Trophoblast cell (in vitro differentiated cells and primary cell): ENCODE measurements at regions not wholly inside any gene's neighbourhood (a gene's known extent, or its start where the extent isn't known, plus 50 kb on each side); places are given as distances from the start of the nearest gene placed in this dataset.

Source experiments
- DNase-seq, 2 donors: peaks; one replicate each; pipeline ENCODE4 v3.0.0-alpha.2; 2016
- H2AFZ ChIP-seq: 2 replicates; pipeline ENCODE4 v1.6.1; 2013; ENCODE audit warnings: low read length, moderate library complexity, mild to moderate bottlenecking; ENCODE audit not compliant: insufficient read depth, poor library complexity
- H2AK5ac ChIP-seq: 2 replicates; pipeline ENCODE4 v1.6.1; 2013; ENCODE audit warnings: mild to moderate bottlenecking, low read length
- H2BK120ac ChIP-seq: 2 replicates; pipeline ENCODE4 v1.6.1; 2013; ENCODE audit warnings: low read length, mild to moderate bottlenecking, moderate library complexity; ENCODE audit not compliant: insufficient read depth, poor library complexity
- H2BK12ac ChIP-seq: 2 replicates; pipeline ENCODE4 v1.6.1; 2013; ENCODE audit warnings: mild to moderate bottlenecking, low read length, moderate library complexity
- H2BK5ac ChIP-seq: 2 replicates; pipeline ENCODE4 v1.6.1; 2013; ENCODE audit warnings: low read length, low read depth, moderate library complexity, mild to moderate bottlenecking; ENCODE audit not compliant: poor library complexity
- H3K14ac ChIP-seq: 2 replicates; pipeline ENCODE4 v1.6.1; 2013; ENCODE audit warnings: mild to moderate bottlenecking, low read length
- H3K18ac ChIP-seq: 2 replicates; pipeline ENCODE4 v1.6.1; 2013; ENCODE audit warnings: mild to moderate bottlenecking, low read length
- H3K23ac ChIP-seq: 2 replicates; pipeline ENCODE4 v1.6.1; 2013; ENCODE audit warnings: low read length
- H3K27ac ChIP-seq: 2 replicates; pipeline ENCODE4 v1.5.1; 2013; ENCODE audit warnings: low read depth, mild to moderate bottlenecking, inconsistent platforms, low read length, moderate library complexity
- H3K27me3 ChIP-seq: 2 replicates; pipeline ENCODE4 v1.6.1; 2013; ENCODE audit warnings: inconsistent platforms, mild to moderate bottlenecking, low read length, moderate library complexity; ENCODE audit not compliant: insufficient read depth
- H3K36me3 ChIP-seq, 2 experiments: 1 replicate in 1 of 2; 2 replicates in 1 of 2; pipeline ENCODE4 v1.6.1; 2013; ENCODE audit warnings: low read length in 2 of 2, mild to moderate bottlenecking in 2 of 2, moderate library complexity in 1 of 2; ENCODE audit not compliant: insufficient read depth in 2 of 2, control insufficient read depth in 1 of 2
- H3K4ac ChIP-seq: 2 replicates; pipeline ENCODE4 v1.6.1; 2013; ENCODE audit warnings: low read depth, mild to moderate bottlenecking, low read length, moderate library complexity
- H3K4me1 ChIP-seq, 2 experiments: 1 replicate in 1 of 2; 2 replicates in 1 of 2; pipeline ENCODE4 v1.6.1; 2013; ENCODE audit warnings: low read length in 2 of 2, mild to moderate bottlenecking in 2 of 2, moderate library complexity in 1 of 2; ENCODE audit not compliant: insufficient read depth in 2 of 2, control insufficient read depth in 1 of 2
- H3K4me2 ChIP-seq: 2 replicates; pipeline ENCODE4 v1.6.1; 2013; ENCODE audit warnings: inconsistent platforms, mild to moderate bottlenecking, low read length, moderate library complexity
- H3K4me3 ChIP-seq: 2 replicates; pipeline ENCODE4 v1.5.1; 2013; ENCODE audit warnings: mild to moderate bottlenecking, low read depth, low read length, inconsistent platforms
- H3K79me1 ChIP-seq: one replicate; pipeline ENCODE4 v1.6.1; 2013; ENCODE audit warnings: low read length
- H3K79me2 ChIP-seq: 2 replicates; pipeline ENCODE4 v1.6.1; 2013; ENCODE audit warnings: low read length, mild to moderate bottlenecking; ENCODE audit not compliant: control insufficient read depth, insufficient read depth, poor library complexity
- H3K9ac ChIP-seq: 2 replicates; pipeline ENCODE4 v1.6.1; 2013; ENCODE audit warnings: mild to moderate bottlenecking, low read length
- H3K9me3 ChIP-seq: 2 replicates; pipeline ENCODE4 v1.6.1; 2013; ENCODE audit warnings: low read depth, mild to moderate bottlenecking, control low read depth, inconsistent platforms, low read length; ENCODE audit not compliant: insufficient read depth
- H4K12ac ChIP-seq: 2 replicates; pipeline ENCODE4 v1.6.1; 2013; ENCODE audit warnings: low read depth, mild to moderate bottlenecking, low read length, moderate library complexity
- H4K8ac ChIP-seq: 2 replicates; pipeline ENCODE4 v1.6.1; 2013; ENCODE audit warnings: low read depth, mild to moderate bottlenecking, low read length, moderate library complexity
- H4K91ac ChIP-seq: one replicate; pipeline ENCODE4 v1.6.1; 2013; ENCODE audit warnings: low read depth, mild to moderate bottlenecking, low read length, moderate library complexity
- WGBS: extraction: QIAGEN DNeasy Blood & Tissue Kit; methylation state at CpG from one replicate; pipeline ENCODE4 v1.1.7; 2013; ENCODE audit warnings: missing lambda C conversion rate; ENCODE audit not compliant: insufficient read length, insufficient coverage; ENCODE audit errors: extremely low coverage; 5-methylcytosine and 5-hydroxymethylcytosine counted together

- H3K36me3 ChIP-seq: no peaks in the 10 kb centered on the region
Measured at GRCh38 chr17:5747276-5747675, 163.0 kb upstream of the NLRP1 start.

GRCh38 chr17:5747964-5748363 lies 163.7 kb upstream of the NLRP1 start:
- Histone ChIP-seq H3K4me2 (no peak overlapping the region), H3K4me1 (no peaks in the 10 kb centered on the region), H3K9me3 (no peaks in the 10 kb centered on the region), H3K18ac (no peak overlapping the region), H3K4me3 (no peak overlapping the region), H3K27ac (no peak overlapping the region), H3K36me3 (no peaks in the 10 kb centered on the region), H3K79me2 (no peaks in the 10 kb centered on the region), H3K27me3 (no peaks in the 10 kb centered on the region), H2BK5ac (no peak overlapping the region), H3K14ac (no peak overlapping the region), H3K23ac (no peak overlapping the region), H3K4ac (no peak overlapping the region), H4K8ac (no peak overlapping the region), H4K91ac (no peak overlapping the region), H2AK5ac (no peak overlapping the region), H3K9ac (no peak overlapping the region), H3K79me1 (no peaks in the 10 kb centered on the region), H2BK12ac (no peak overlapping the region), H2BK120ac (no peak overlapping the region), H4K12ac (no peak overlapping the region), H2AFZ (no peak overlapping the region)
- WGBS: no CpG with 5 or more reads among the region's 4 CpGs
- DNase-seq: no peak

More at GRCh38 chr17:5747276-5747675, 163.0 kb upstream of the NLRP1 start:
- Histone ChIP-seq H3K18ac (no peak overlapping the region), H3K4me2 (no peak overlapping the region), H2BK5ac (no peak overlapping the region), H3K9ac (no peak overlapping the region), H3K79me2 (no peaks in the 10 kb centered on the region), H3K23ac (no peak overlapping the region), H4K12ac (no peak overlapping the region), H3K27ac (no peak overlapping the region), H2AK5ac (no peak overlapping the region), H3K9me3 (no peaks in the 10 kb centered on the region), H2BK12ac (no peak overlapping the region), H4K8ac (no peak overlapping the region), H2BK120ac (no peak overlapping the region), H3K4ac (no peak overlapping the region), H3K4me3 (no peak overlapping the region), H3K4me1 (no peaks in the 10 kb centered on the region), H3K14ac (no peak overlapping the region), H2AFZ (no peak overlapping the region), H4K91ac (no peak overlapping the region), H3K79me1 (no peaks in the 10 kb centered on the region), H3K27me3 (no peaks in the 10 kb centered on the region)
- no CpG with 5 or more reads among the region's 3 CpGs for WGBS
- DNase-seq: no peak

- no peak overlapping the region for H4K8ac ChIP-seq
- no peak overlapping the region for H3K18ac ChIP-seq
- H3K23ac ChIP-seq: no peak overlapping the region
- no peaks in the 10 kb centered on the region for H3K27me3 ChIP-seq
- no peak overlapping the region for H3K14ac ChIP-seq
- no peak overlapping the region for H2BK120ac ChIP-seq
- no peak overlapping the region for H3K4me3 ChIP-seq
- no peak overlapping the region for H3K27ac ChIP-seq
- WGBS: no CpG with 5 or more reads among the region's 2 CpGs
- no peak overlapping the region for H3K9ac ChIP-seq
- H2BK12ac ChIP-seq: no peak overlapping the region
- H2AFZ ChIP-seq: no peak overlapping the region
- H2BK5ac ChIP-seq: no peak overlapping the region
- no peak for DNase-seq
- H3K79me1 ChIP-seq: no peaks in the 10 kb centered on the region
- H3K79me2 ChIP-seq: no peaks in the 10 kb centered on the region
- no peak overlapping the region for H4K12ac ChIP-seq
- H3K4me2 ChIP-seq: no peak overlapping the region
- H2AK5ac ChIP-seq: no peak overlapping the region
- H3K4me1 ChIP-seq: no peaks in the 10 kb centered on the region
- no peak overlapping the region for H4K91ac ChIP-seq
- no peaks in the 10 kb centered on the region for H3K9me3 ChIP-seq
- H3K4ac ChIP-seq: no peak overlapping the region
- H3K36me3 ChIP-seq: no peaks in the 10 kb centered on the region
Measured at GRCh38 chr17:5753421-5753820, 169.1 kb upstream of the NLRP1 start.

- Histone ChIP-seq H3K4ac (no peak overlapping the region), H3K4me2 (no peak overlapping the region), H3K27ac (no peak overlapping the region), H2BK120ac (no peak overlapping the region), H4K91ac (no peak overlapping the region), H3K79me2 (no peaks in the 10 kb centered on the region), H4K12ac (no peak overlapping the region), H3K9ac (no peak overlapping the region), H3K18ac (no peak overlapping the region), H4K8ac (no peak overlapping the region), H3K36me3 (no peaks in the 10 kb centered on the region), H2AK5ac (no peak overlapping the region), H2BK5ac (no peak overlapping the region), H2AFZ (no peak overlapping the region), H3K79me1 (no peaks in the 10 kb centered on the region), H3K27me3 (no peaks in the 10 kb centered on the region), H3K4me1 (no peaks in the 10 kb centered on the region), H2BK12ac (no peak overlapping the region), H3K14ac (no peak overlapping the region), H3K23ac (no peak overlapping the region), H3K9me3 (peaks cover 2% of the 10 kb centered on the region), H3K4me3 (no peak overlapping the region)
- no CpG with 5 or more reads among the region's 8 CpGs for WGBS
- DNase-seq: no peak
Measured at GRCh38 chr17:5757314-5757907, 173.1 kb upstream of the NLRP1 start.
